H1 (cell line): ENCODE measurements at regions not wholly inside any gene's neighbourhood (a gene's known extent, or its start where the extent isn't known, plus 50 kb on each side); places are given as distances from the start of the nearest gene placed in this dataset.

Source experiments
- CTCF ChIA-PET: fragments of 300-600 bp; sonication (Branson Sonifier 250); formaldehyde crosslinking; loops from one replicate; lab custom pipeline; 2021; ENCODE audit not compliant: partially characterized antibody; lab: Charles Lee
- POLR2A ChIA-PET: fragments of 300-600 bp; sonication (Branson Sonifier 250); formaldehyde crosslinking; loops from one replicate; lab custom pipeline; 2021; ENCODE audit warnings: inconsistent platforms; ENCODE audit not compliant: partially characterized antibody; lab: Charles Lee
- DNase-seq, 2 experiments: peaks; one replicate each; pipeline versions ENCODE4 v3.0.0 to v3.0.0-alpha.2; 2010 to 2022; ENCODE audit warnings: low spot score in 2 of 2, low read depth in 1 of 2, mixed read lengths in 1 of 2
- FAIRE-seq: peaks from 2 replicates; lab custom pipeline; 2011; peaks lifted over from hg19 to GRCh38; lab: Jason Lieb, UNC
- H2AFZ ChIP-seq: 2 replicates; pipeline ENCODE4 v1.8.1; 2012; ENCODE audit warnings: low read length, inconsistent platforms
- H2AK5ac ChIP-seq: 2 replicates; pipeline ENCODE4 v1.6.1; 2013; ENCODE audit warnings: low read depth, low read length
- H2BK120ac ChIP-seq: replicated peaks from 2 replicates; pipeline ENCODE3; 2013; ENCODE audit warnings: low read depth, low read length, inconsistent platforms
- H2BK12ac ChIP-seq: 2 replicates; pipeline ENCODE4 v1.6.1; 2013; ENCODE audit warnings: low read depth, low read length
- H2BK15ac ChIP-seq: 2 replicates; pipeline ENCODE4 v1.6.1; 2013; ENCODE audit warnings: low read length
- H2BK20ac ChIP-seq: 2 replicates; pipeline ENCODE4 v1.6.1; 2013; ENCODE audit warnings: low read length
- H2BK5ac ChIP-seq: 2 replicates; pipeline ENCODE4 v1.6.1; 2013; ENCODE audit warnings: low read depth, low read length
- H3K14ac ChIP-seq: 2 replicates; pipeline ENCODE4 v1.6.1; 2013; ENCODE audit warnings: inconsistent platforms; ENCODE audit not compliant: insufficient read length
- H3K18ac ChIP-seq: 2 replicates; pipeline ENCODE4 v1.6.1; 2013; ENCODE audit warnings: low read length; ENCODE audit errors: extremely low read depth
- H3K23ac ChIP-seq: 2 replicates; pipeline ENCODE4 v1.6.1; 2013; ENCODE audit warnings: inconsistent platforms; ENCODE audit not compliant: insufficient read length
- H3K23me2 ChIP-seq: 2 replicates; pipeline ENCODE4 v1.6.1; 2013; ENCODE audit warnings: low read depth, low read length
- H3K27ac ChIP-seq: 2 replicates; pipeline ENCODE4 v1.6.1; 2011; ENCODE audit warnings: low read depth, low read length, inconsistent platforms
- H3K27me3 ChIP-seq, 4 experiments: replicated peaks in 1 of 4; 1 replicate in 1 of 4; 2 replicates in 3 of 4; pipeline versions ENCODE4 v1.6.1 to v1.8.1; 2011 to 2013; ENCODE audit warnings: low read length in 3 of 4, mild to moderate bottlenecking in 3 of 4, inconsistent platforms in 2 of 4, mixed read lengths in 2 of 4, moderate library complexity in 1 of 4; ENCODE audit not compliant: control insufficient read depth in 3 of 4, insufficient read depth in 3 of 4; ENCODE audit errors: extremely low read depth in 1 of 4
- H3K36me3 ChIP-seq, 4 experiments: 2 replicates each; pipeline versions ENCODE4 v1.6.1 to v1.8.1; 2011 to 2013; ENCODE audit warnings: mild to moderate bottlenecking in 4 of 4, low read length in 3 of 4, moderate library complexity in 2 of 4, control low read depth in 1 of 4, inconsistent platforms in 1 of 4; ENCODE audit not compliant: insufficient read depth in 4 of 4, control insufficient read depth in 2 of 4
- H3K4ac ChIP-seq: replicated peaks from 2 replicates; pipeline ENCODE3; 2013; ENCODE audit warnings: low read length, low read depth, mixed read lengths, inconsistent platforms; ENCODE audit not compliant: insufficient read length
- H3K4me1 ChIP-seq, 4 experiments: replicated peaks in 1 of 4; 1 replicate in 1 of 4; 2 replicates in 3 of 4; pipeline versions ENCODE4 v1.6.1 to v1.8.1; 2011 to 2013; ENCODE audit warnings: low read length in 3 of 4, inconsistent platforms in 2 of 4, mixed read lengths in 1 of 4; ENCODE audit not compliant: insufficient read depth in 4 of 4, control insufficient read depth in 3 of 4
- H3K4me2 ChIP-seq, 2 experiments: 2 replicates each; pipeline versions ENCODE4 v1.6.1 to v1.8.1; 2011 to 2013; ENCODE audit warnings: low read depth in 2 of 2, low read length in 2 of 2, control low read depth in 1 of 2, inconsistent platforms in 1 of 2, mild to moderate bottlenecking in 1 of 2; ENCODE audit not compliant: insufficient read depth in 1 of 2
- H3K4me3 ChIP-seq, 4 experiments: fragments of 200-600, 300-600 bp in 1 of 4; sonication (generic), shearing (Covaris generic), sonication (Bioruptor Twin) in 1 of 4; 2 replicates each; pipeline versions ENCODE4 v1.5.1 to v1.8.1; 2011 to 2016; ENCODE audit warnings: low read length in 4 of 4, low read depth in 3 of 4, control low read depth in 2 of 4, inconsistent platforms in 2 of 4, mild to moderate bottlenecking in 2 of 4, mixed read lengths in 1 of 4, moderate library complexity in 1 of 4; ENCODE audit not compliant: insufficient read depth in 2 of 4; ENCODE audit errors: extremely low read depth in 1 of 4
- H3K56ac ChIP-seq: replicated peaks from 2 replicates; pipeline ENCODE3; 2013; ENCODE audit warnings: low read depth, mild to moderate bottlenecking, mixed read lengths, low read length, inconsistent platforms; ENCODE audit not compliant: insufficient read length
- H3K79me1 ChIP-seq: 2 replicates; pipeline ENCODE4 v1.6.1; 2013; ENCODE audit warnings: low read depth, low read length, control low read depth
- H3K79me2 ChIP-seq, 2 experiments: 2 replicates each; pipeline versions ENCODE4 v1.6.1 to v1.8.1; 2012 to 2013; ENCODE audit warnings: low read length in 2 of 2, mild to moderate bottlenecking in 2 of 2, inconsistent platforms in 1 of 2; ENCODE audit not compliant: insufficient read depth in 2 of 2, control insufficient read depth in 1 of 2
- H3K9ac ChIP-seq, 4 experiments: replicated peaks in 1 of 4; 1 replicate in 1 of 4; 2 replicates in 3 of 4; pipeline versions ENCODE4 v1.6.1 to v1.8.1; 2011 to 2013; ENCODE audit warnings: low read depth in 3 of 4, low read length in 3 of 4, control low read depth in 2 of 4, mild to moderate bottlenecking in 2 of 4, moderate library complexity in 2 of 4, inconsistent platforms in 1 of 4; ENCODE audit errors: extremely low read depth in 1 of 4
- H3K9me3 ChIP-seq, 2 experiments: 2 replicates each; pipeline versions ENCODE4 v1.6.1 to v1.8.1; 2012 to 2013; ENCODE audit warnings: mild to moderate bottlenecking in 2 of 2, moderate library complexity in 2 of 2, control low read depth in 1 of 2, inconsistent platforms in 1 of 2, low read depth in 1 of 2, low read length in 1 of 2, mixed read lengths in 1 of 2; ENCODE audit not compliant: insufficient read depth in 2 of 2
- H4K20me1 ChIP-seq, 2 experiments: replicated peaks in 1 of 2; 2 replicates each; pipeline versions ENCODE3 to v1.8.1; 2011 to 2013; ENCODE audit warnings: inconsistent platforms in 2 of 2, low read length in 2 of 2, mild to moderate bottlenecking in 1 of 2; ENCODE audit not compliant: insufficient read depth in 2 of 2, control insufficient read depth in 1 of 2
- H4K5ac ChIP-seq: 2 replicates; pipeline ENCODE4 v1.6.1; 2013; ENCODE audit warnings: low read length, low read depth, mixed read lengths, inconsistent platforms; ENCODE audit not compliant: insufficient read length
- H4K8ac ChIP-seq: 2 replicates; pipeline ENCODE4 v1.8.0; 2013; ENCODE audit warnings: mild to moderate bottlenecking, moderate library complexity, low read length, inconsistent platforms; ENCODE audit not compliant: insufficient read depth; ENCODE audit errors: extremely low read depth
- H4K91ac ChIP-seq: replicated peaks from 2 replicates; pipeline ENCODE3; 2013; ENCODE audit warnings: low read length, mixed read lengths, inconsistent platforms; ENCODE audit not compliant: insufficient read length
- BACH1 ChIP-seq: IDR thresholded peaks from 2 replicates; pipeline ENCODE4 v1.6.1; 2012; ENCODE audit warnings: low read length, improper control_type of control experiment
- CHD1 ChIP-seq: IDR thresholded peaks from 2 replicates; pipeline ENCODE4 v1.6.1; 2012; ENCODE audit warnings: low read depth, low read length, improper control_type of control experiment
- HDAC6 ChIP-seq: IDR thresholded peaks from one replicate; pipeline ENCODE4 v1.7.1; 2012; ENCODE audit warnings: low read depth, mild to moderate bottlenecking, inconsistent platforms, low read length, moderate library complexity
- JUND ChIP-seq: IDR thresholded peaks from 2 replicates; pipeline ENCODE4 v1.6.1; 2011; ENCODE audit warnings: mild to moderate bottlenecking, improper control_type of control experiment, low read length
- KDM4A ChIP-seq: IDR thresholded peaks from one replicate; pipeline ENCODE4 v1.7.1; 2012; ENCODE audit warnings: low read depth, mild to moderate bottlenecking, moderate library complexity, low read length, inconsistent platforms; ENCODE audit not compliant: severe bottlenecking
- RAD21 ChIP-seq, 2 experiments: IDR thresholded peaks in 1 of 2; conservative IDR thresholded peaks in 1 of 2; 2 replicates each; pipeline ENCODE4 v1.6.1; 2011; ENCODE audit warnings: low read depth in 2 of 2, low read length in 2 of 2, improper control_type of control experiment in 1 of 2, inconsistent platforms in 1 of 2, mild to moderate bottlenecking in 1 of 2, moderate library complexity in 1 of 2
- TBP ChIP-seq: IDR thresholded peaks from 2 replicates; pipeline ENCODE4 v1.6.1; 2011; ENCODE audit warnings: low read depth, low read length, improper control_type of control experiment
- WGBS, 2 experiments: shearing (Covaris generic) in 1 of 2; methylation state at CpG; one replicate each; pipeline versions ENCODE4 v1.1.6 to v1.1.7; 2013 to 2015; ENCODE audit warnings: low lambda C conversion rate in 2 of 2, mixed read lengths in 2 of 2, inconsistent platforms in 1 of 2, low coverage in 1 of 2, missing lambda C conversion rate in 1 of 2; ENCODE audit not compliant: insufficient replicate concordance in 2 of 2, insufficient coverage in 1 of 2, insufficient read length in 1 of 2; ENCODE audit errors: extremely low coverage in 1 of 2, missing lambda C conversion rate in 1 of 2; 5-methylcytosine and 5-hydroxymethylcytosine counted together
- TF ChIP-seq, protein P1 (sequence below): IDR thresholded peaks from 2 replicates; pipeline ENCODE4 v1.6.1; 2012; ENCODE audit warnings: inconsistent platforms

DNA sequence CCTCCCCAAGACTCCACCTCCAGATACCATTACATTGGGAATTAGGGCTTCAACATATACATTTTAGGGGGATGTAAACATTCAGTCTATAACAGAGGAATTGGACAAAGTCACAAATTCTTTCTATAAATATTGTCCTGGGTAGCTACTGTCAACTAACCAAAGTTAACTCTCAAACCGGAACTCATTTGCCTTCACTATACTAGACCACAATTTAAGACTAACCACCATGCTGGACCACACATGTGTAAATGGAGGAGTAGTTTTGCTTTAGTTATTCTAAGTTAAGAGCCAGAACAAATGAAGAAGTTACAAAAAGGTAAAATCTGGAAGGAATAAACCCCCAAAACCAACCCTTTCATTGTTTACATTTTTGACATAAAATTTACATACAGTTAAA lies 222.8 kb downstream of the NDFIP2 start:
- Histone ChIP-seq H3K23ac (no peak overlapping the region), H2AK5ac (no peak overlapping the region), H4K5ac (no peak overlapping the region), H4K20me1 (no peaks in the 10 kb centered on the region), H2BK5ac (no peak overlapping the region), H2BK120ac (no peak overlapping the region), H3K14ac (no peak overlapping the region), H3K9ac (no peak overlapping the region), H2AFZ (no peak overlapping the region), H3K56ac (no peak overlapping the region), H3K4me1 (no peaks in the 10 kb centered on the region), H3K4me2 (no peak overlapping the region), H3K36me3 (no peaks in the 10 kb centered on the region), H3K79me2 (no peaks in the 10 kb centered on the region), H3K4ac (no peak overlapping the region), H3K4me3 (no peak overlapping the region), H2BK12ac (no peak overlapping the region), H2BK20ac (no peak overlapping the region), H4K8ac (no peak overlapping the region), H3K79me1 (no peaks in the 10 kb centered on the region), H3K18ac (no peak overlapping the region), H3K27ac (no peak overlapping the region), H3K9me3 (no peaks in the 10 kb centered on the region), H3K23me2 (no peaks in the 10 kb centered on the region), H4K91ac (no peak overlapping the region), H3K27me3 (no peaks in the 10 kb centered on the region), H2BK15ac (no peak overlapping the region)
- WGBS, 2 experiments = 88% methylated on average over 1 of the region's 1 CpG; no CpG with 5 or more reads in 1 of the 2 experiments
- ChIA-PET POLR2A (no interaction called here), CTCF (no interaction called here)
- DNase-seq (no peak), FAIRE-seq (no peak)
- TF ChIP-seq TBP (no peak), CHD1 (no peak), RAD21 (IDR thresholded peaks at IDR 0.05 in 1 of 2, conservative IDR thresholded peaks at IDR 0.05 in 1 of 2; ENCODE audit: low read depth in 2 of 2, low read length in 2 of 2) (no peak), JUND (no peak), BACH1 (no peak), HDAC6 (no peak), KDM4A (no peak)
- TF ChIP-seq, protein P1, sequence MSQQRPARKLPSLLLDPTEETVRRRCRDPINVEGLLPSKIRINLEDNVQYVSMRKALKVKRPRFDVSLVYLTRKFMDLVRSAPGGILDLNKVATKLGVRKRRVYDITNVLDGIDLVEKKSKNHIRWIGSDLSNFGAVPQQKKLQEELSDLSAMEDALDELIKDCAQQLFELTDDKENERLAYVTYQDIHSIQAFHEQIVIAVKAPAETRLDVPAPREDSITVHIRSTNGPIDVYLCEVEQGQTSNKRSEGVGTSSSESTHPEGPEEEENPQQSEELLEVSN = no peak
